ENCODE measurements at regions not wholly inside any gene's neighbourhood (a gene's known extent, or its start where the extent isn't known, plus 50 kb on each side); places are given as distances from the start of the nearest gene placed in this dataset.

GRCh38 chr4:152247271-152247975, 288.5 kb downstream of the FBXW7 start:
- TF ChIP-seq ZNF18 (tag by site-specific recombination; IDR thresholded peaks at IDR 0.05): no peak
- TF ChIP-seq PRDM10 (tag by site-specific recombination; IDR thresholded peaks at IDR 0.05): no peak
- no peak for TF ChIP-seq ZNF791 (tag by site-specific recombination; IDR thresholded peaks at IDR 0.05)
